Non-pigmented ciliary epithelial cell (primary cell): ENCODE measurements at regions not wholly inside any gene's neighbourhood (a gene's known extent, or its start where the extent isn't known, plus 50 kb on each side); places are given as distances from the start of the nearest gene placed in this dataset.

Source experiments
- DNase-seq: peaks from one replicate; pipeline ENCODE4 v3.0.0-alpha.2; 2010; ENCODE audit warnings: low read depth

DNA sequence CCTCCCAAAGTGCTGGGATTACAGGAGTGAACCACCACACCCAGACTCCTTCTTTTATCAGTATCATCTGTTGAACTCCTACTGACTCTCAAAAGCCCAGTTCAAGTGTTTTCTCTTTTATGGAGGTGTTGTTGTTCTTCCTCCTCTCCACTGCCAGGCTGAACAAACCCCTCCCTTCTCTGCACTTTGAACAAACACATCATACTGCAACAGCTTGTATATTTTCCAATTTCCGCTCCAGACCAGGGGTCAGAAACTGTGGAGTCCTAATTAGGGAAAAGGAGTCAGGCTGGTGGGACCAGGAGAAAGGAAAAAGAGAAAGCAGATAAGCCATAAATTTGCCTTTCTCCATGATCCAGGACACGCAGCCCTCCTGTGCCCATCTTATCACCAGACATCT, 148.1 kb upstream of the HMHB1 start:
- no peak for DNase-seq

DNA sequence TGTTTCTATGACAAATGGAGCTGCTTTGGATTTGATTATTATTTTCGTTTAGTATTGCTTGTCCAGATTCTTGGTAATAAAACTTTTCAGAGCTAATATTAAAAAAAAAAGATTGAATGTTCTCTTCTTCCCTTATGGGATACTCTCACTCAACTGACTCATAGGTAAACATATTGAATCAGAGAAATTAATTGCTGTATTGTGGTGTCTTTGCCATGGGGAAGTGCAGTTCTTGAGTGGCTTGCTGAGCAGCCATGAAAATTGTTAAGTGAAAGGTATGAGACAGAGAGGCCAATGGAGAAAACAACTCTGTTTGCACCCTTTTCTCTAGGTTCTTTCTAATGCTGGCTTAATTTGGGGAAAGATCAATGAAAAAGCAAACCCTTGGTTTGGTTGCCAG, 149.9 kb upstream of the HMHB1 start:
- DNase-seq: no peak

DNA sequence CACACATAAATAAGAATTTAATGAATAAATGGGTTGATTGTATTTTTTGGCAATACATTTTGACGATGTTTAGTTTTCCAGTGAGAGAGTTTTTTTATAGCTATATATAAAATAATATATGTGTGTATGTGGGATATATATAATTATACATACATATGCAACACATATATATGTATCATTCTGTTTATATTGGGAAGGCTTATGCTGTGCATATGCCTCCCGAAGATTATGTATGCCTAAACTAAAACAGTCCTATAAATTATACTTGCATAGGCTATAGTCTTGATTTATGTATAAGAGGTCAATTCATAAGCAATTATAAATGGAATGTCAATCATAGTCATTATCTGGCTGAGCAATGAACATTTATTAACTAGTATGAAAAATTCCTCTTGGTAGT, 151.3 kb upstream of the HMHB1 start:
- DNase-seq: no peak

DNA sequence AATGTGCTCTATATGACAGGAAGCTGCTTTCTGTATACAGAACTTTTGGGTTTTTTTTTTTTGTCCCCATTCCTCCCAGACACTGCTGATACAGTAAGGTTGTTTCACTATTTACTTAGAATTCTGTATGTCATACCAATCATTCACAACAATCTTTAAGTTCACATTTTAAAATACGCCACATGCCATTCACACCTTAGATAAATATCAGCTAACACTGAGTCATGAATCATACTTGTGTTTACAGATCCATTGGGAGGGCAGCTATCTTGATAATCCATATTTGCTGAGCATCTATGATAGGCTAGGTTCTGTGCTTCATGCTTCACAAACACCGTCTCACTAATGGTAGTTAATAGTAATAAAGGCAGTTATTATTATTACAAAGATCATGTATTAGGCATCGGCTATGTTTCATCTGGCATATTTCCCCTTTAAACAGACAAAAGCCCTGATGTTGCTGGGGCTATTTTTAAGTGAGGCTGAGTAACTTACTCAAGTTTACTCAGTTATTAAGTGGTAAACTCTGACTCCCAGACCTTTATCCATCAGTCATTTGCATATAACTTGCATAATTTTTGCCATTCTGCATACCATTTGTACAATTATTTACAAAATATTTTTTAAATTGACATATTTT, 152.2 kb upstream of the HMHB1 start:
- no peak for DNase-seq

DNA sequence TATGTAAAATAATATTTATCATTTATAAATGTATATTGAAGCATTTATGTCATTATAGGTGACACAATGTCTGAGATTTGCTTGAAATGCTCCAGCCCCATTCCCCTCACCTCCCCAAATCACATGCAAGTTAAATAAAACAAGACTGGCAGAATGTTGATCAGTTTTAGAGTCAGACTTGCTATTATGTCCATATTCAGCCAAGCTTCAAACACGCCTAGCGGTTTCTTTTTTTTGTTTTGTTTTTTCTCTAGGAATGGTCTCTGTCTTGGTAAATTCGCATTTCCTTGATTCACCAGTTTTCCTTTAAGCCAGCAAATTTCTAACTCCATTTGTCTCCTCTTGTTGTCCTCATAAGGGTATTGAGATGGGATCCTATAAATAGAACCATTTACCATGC, 153.0 kb upstream of the HMHB1 start:
- no peak for DNase-seq

DNA sequence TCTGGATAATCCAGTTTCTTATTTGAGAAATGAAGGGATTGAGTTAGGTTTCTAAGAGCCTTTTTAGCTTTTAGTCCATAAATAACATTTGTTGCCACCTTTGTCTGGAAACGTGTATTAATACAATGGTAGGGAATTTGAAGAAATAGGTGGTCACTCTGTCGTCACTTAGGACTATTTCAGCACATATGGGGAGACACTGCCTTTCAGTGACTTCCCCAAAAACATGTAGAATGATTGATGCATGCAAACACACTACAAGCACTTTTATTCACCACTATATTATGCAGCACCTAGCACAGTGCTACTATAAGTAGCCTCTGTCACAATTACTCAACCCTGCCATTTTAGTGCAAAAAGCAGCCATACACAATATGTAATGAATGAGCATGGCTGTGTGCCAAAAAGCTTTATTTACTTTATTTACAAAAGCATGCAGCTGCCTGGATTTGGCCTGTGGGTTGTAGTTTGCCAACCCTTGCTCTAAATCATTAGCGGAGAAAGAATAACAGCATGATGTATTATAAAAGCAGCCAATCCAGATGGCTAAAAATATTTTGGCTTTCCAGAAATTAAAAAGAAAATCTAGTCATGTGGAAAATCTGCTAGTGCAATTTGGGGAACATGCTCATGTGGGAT, 154.2 kb upstream of the HMHB1 start:
- no peak for DNase-seq

DNA sequence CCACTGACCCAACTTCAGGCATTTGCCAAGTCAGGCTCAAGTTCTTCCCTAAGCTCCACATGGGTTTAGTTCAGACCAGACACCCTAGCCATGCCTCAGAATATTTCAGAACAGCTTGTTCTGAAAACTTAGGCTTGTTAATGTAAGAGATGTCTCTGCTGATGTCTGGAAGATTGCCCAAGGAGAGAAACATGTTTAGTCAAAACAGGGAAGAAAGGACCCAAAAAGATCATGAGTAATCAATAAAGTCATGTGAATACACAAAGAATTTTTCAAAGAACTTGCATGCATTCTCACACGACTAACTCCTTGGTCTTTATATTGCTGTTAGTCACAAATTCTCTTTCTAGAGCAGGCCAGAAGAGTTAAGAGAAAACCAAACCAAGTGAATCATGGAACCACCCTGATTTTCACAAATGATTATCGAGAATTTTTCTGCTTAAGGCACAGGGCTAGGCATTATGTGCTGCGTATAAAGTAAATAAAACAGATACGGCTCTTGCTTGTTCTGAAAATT, 158.1 kb upstream of the HMHB1 start:
- DNase-seq: no peak

DNA sequence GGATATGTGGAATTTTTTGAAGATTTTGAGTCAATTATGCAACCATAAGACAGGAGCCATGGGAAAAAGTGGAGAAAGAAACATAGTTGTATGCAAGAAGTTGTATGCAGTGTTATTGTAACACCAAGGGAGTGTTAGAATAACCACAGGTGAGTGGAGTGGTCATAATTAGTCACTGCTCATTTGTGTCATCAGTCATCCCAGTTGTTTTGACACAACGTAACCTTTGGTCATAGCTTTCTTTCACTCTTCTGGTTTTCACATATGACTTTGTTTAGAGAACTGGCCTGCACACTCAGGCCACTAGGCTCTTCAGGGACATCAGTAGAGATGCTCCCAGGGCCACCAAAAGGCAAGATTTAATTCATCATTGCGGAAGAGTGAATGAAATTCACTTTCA, 158.7 kb upstream of the HMHB1 start:
- no peak for DNase-seq

DNA sequence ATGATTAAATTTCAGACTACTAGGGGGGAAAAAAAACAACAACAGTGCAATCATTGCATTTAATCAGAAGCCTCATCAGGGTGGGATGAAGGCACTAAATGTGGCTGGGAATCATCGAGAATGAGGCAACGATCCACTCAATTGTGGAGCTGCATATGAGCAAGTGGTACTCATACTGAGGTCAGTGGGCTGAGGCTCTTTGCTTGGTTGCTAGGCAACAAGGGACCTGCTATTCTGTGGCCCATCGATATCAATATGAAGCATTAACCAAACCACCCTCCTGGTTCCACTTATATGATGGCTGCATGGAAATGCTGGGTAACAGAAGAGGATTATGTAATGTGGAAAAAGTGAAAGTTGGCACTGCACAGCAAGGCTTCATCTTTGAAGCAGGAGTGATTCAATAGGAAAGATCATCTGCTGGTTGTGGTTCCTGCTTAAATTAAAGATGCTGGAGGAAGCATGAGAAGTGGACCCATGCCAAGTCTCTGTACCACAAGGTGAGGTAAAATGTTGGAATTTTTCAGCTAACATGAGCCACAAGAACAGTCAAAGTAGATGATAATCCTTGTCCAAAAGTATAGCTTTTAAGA, 159.8 kb upstream of the HMHB1 start:
- DNase-seq: no peak

DNA sequence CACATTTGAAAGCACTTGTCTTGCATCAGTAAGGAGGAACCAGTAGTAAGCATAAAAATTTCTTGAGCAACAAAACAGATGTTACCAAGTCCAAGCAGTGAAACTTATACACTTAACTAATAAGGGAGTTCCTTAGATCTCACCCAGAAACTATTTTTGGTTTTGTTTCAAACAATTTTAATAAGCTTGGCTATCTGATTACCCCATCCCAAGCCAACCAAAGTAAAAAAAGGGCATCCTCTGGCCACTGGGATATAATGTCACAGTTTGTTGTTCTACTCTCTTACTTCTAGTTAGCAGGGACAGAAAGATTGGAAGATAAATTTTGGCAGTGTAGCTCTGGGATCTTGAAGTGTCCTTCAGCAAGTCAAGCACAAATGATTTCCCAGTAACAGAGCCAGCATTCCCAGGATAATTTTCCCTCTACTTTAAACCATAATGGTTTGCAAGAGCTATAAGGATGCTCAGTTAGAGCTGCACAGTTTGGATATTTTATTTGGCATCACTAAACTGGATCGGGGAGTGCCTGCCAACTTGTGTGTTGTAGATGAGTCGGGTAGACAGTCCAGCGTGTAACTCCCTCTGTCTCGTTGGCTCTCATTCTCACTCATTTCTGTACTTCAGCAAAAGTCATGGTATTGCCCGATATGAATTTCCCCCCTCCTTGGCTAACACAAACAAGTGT, 161.9 kb upstream of the HMHB1 start:
- DNase-seq: no peak

DNA sequence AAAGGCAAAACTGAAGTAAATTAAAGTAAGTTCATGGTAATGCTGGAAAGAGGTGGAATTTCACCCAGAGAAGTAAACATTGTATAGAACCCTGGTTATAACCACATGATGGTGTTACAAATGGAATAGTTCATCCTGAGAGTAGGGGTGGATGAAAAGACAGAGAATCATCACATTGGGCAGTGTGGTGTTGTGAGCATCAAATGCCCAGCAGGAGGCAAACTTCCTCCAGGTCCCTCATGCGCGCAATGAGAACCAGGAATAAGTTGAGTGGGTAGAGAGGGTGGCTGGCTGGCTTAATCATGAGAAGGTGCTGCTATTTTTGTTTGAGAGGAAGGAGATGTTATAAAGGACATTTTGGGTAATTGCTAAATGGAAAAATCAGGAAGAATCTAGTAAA, 163.3 kb upstream of the HMHB1 start:
- no peak for DNase-seq

DNA sequence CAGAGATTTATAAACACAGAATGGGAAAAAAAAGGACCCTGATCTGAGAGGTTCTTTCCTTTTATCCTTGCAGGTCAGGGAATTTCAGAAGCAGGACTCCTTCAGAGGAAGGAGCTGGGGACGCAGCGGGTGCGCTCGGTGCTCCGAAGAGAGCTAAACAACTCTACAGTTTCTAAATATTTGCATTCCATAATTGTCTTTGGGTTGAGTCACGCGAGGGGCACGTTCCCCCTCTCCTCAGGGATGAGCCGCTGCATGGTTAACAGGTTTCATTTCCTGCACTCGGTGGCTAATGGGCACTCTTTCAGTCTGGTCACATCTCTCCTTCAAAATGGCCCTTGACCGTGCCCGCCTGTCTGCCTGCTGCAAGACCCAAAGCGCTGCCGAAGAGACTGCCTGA, 165.0 kb upstream of the HMHB1 start:
- no peak for DNase-seq

DNA sequence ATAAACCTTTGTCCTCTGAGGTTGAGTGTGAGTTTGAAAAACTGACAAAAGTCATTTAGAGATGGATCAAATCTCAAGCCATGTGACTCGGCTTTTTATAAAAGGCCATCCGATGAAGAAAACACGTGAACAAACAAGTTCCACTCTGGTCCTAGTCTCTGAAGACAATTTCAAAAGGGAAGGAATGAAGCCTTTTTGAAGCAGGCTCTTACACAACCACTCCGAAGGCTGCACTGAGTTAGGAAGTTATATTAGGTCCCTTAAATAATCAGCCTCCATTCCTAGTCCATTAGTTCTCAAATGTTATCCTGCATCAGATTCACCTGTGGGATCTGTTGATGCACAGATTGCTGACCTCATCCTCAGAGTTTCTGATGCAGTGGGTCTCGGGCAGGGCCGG, 166.6 kb upstream of the HMHB1 start:
- DNase-seq: no peak

DNA sequence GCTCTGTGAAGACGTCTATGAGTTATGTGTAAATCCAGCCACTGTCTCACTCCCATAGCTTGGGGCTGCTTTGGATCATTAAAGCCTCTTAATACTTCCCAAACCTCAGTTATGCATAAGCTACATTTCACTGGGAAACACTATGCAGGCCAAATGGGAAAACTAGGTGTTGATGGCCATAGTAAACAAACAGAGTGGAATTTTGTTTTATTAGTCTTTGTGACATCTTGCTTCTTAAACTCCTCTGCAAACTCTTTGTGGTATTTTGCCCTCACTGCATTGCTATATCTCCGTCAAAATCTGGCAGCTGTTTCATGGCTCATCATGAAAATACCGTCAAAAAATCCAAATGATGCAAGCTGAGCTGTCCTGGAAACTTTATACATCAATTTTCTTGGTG, 167.2 kb upstream of the HMHB1 start:
- no peak for DNase-seq

DNA sequence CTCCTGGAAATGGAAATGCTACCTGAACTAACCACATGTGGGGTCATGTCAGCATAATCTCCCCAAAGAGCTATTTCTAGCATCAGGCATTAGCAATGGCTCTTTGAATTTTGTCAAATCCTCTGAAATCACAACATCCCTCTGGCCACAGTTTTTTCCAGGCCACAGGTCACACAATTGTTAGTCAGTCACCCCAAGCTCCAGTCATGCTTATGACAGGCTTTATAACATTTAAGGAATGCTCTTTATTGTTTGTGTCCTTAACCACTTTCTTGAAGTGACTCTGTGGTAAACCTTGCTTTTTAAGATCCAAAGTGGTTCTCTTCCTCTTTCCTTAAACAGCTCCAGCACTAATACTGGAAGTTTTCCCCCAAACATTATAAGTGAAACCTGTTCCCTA, 169.2 kb upstream of the HMHB1 start:
- DNase-seq: no peak

DNA sequence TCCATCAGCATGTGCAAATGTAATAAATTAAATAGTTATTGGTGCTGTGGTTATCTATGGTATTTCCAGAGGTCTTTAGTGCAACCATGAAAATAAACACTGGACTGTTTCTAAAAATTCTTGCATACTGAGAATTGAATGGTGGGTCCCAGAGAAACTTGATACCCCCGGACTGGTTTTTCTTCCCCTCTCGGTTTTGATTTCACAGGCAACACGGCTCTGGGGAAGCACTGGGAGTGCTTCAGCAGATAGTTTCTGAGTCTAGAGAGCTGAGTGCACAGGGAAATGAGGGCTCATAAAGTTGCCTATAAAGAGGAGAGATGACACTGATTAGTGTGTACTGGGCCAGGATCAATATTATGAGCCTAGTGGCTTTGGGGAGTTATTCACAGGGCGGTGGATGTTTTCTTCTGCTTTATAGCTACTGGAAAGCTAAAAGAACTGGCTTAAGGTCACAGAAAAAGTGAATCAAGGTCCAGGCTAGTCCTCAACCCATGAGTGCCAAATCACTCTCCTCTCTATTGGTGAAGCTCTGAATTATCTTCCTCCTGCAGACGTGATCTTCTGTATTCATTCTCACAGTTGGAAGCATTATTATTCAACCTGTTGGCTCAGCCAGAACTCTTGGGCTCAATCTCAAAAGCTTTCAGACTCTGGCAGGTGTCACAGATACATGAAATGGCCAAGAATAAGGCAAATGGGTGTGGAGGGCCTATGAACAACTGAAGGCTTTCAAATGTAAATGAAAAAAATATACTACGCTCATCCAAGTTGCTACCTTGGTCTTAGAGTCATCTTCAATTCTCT, 170.2 kb upstream of the HMHB1 start:
- DNase-seq: no peak

DNA sequence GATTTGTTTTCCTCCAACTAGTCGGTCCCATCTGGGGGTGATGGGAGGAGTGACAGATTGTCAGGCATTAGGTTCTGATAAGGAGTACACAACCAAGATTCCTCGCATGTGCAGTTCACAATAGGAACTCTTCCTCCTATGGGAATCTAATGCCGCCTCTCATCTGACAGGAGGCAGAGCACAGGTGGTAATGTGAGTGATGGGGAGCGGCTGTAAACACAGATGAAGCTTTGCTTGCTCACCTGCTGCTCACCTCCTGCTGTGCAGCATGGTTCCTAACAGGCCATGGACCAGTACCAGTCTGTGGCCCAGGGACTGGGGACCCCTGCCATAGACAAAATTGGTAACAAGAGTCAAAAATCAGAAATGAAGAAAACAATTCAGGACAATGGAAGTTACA, 173.3 kb upstream of the HMHB1 start:
- no peak for DNase-seq

DNA sequence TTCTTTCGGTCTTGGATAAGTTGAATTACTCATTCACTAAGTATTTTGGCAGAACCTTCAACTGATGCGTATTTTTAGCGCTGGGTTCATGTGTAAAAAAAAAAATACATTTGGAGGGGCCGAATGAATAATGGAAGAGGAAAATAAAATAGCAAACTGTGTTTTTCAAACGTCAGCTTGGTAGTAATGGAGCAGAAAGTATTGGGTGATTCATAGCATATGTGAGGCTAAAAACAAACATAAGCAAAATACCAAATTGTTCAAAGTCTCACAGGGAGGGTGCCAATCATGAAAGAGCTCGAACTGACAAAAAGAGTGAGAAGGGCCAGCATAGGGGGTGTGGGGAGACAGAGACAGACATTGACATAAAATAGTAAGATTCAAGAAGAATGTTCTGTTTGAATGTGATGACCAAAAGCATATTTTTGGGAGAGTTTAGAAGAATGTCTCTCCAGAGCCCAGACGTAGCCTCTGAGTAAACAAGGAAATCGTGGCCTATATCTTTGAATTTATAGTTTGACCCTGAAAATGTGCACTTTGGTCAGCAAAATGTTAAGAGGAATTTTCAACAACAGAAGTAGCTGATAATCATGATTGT, 174.9 kb upstream of the HMHB1 start:
- no peak for DNase-seq

DNA sequence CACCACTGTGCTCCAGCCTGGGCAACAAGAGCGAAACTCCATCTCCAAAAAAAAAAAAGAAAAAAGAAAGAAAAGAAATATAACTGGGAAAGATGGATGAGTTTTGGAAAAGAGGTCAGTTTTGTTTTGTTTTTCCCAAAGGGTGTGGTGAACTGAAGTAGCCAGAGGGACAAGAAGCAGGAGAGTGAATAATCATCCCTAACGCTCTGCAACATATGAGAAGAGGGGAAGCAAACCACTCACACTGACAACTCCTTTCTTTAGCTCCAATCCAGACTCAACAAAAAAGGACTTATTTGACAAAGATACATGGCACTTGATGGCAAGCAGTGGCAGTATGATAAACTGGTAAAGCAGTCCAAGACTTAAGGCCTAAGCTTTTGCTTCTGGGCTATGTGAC, 176.1 kb upstream of the HMHB1 start:
- DNase-seq: no peak

DNA sequence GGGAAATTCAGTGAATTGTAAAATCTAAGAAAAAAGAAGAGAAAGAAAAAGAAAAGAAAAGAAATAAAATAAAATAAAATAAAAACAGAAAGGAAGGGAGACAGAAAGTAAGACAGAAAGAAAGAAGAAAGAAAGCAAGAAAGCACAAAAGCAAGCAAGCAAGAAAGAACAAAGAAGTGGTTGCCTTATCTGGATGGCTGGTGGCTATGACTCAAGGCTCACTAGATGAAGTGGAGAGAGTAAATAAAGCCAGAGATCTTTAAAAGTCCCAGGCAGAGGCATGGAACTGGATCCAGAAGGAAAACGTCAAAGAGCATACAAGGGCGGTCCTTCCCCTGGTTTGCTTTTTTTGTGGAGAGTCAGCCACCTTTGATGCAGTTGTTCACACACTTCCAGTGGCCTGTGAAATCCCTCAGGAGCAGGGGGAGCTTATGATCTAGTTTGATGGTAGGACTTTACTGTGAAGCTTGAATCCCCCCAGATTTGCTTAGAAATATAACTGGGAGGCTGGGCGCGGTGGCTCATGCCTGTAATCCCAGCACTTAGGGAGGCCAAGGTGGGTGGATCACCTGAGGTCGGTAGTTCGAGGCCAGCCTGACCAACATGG, 176.7 kb upstream of the HMHB1 start:
- DNase-seq: no peak

DNA sequence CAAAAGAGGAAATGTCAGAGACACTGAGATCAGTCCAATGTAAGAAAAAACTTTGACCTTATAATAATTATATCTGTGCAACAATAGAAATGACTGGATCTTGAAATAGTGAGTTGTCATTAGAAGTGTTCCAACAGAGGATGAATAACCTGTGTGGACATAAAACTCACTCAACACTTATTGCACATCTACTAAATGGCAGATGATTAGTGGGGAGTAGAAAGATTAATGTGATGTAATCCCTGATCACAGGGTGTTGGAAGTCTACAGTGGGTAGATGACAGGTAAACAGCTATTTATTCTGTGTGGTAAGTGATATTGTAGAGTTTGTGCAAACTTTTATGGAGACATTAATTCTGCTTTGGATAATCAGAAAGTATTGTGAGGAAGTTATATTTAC, 177.3 kb upstream of the HMHB1 start:
- DNase-seq: no peak
